Bronchial epithelial cell (primary cell): ENCODE measurements at regions not wholly inside any gene's neighbourhood (a gene's known extent, or its start where the extent isn't known, plus 50 kb on each side); places are given as distances from the start of the nearest gene placed in this dataset.
A peak's percentile ranks its signal among the peaks of the same experiment; 100 is the strongest.
"Not testable (repeated sequence)": the region's sequence is repeated elsewhere in the genome, so short reads cannot be mapped to it uniquely, and the experiment has no call there.

Source experiments
- DNase-seq: peaks from one replicate; pipeline ENCODE4 v3.0.0-alpha.2; 2010; ENCODE audit warnings: low read depth
- FAIRE-seq: peaks from 2 replicates; lab custom pipeline; 2011; peaks lifted over from hg19 to GRCh38; lab: Jason Lieb, UNC
- H3K27me3 ChIP-seq: 2 replicates; pipeline ENCODE4 v1.5.1; 2011; ENCODE audit warnings: low read length; ENCODE audit not compliant: control insufficient read depth, insufficient read depth
- H3K36me3 ChIP-seq: 2 replicates; pipeline ENCODE4 v1.5.1; 2011; ENCODE audit warnings: low read length; ENCODE audit not compliant: control insufficient read depth, insufficient read depth
- H3K4me3 ChIP-seq: 2 replicates; pipeline ENCODE4 v1.5.1; 2011; ENCODE audit warnings: mild to moderate bottlenecking, low read depth, low read length, control low read depth
- CTCF ChIP-seq: IDR thresholded peaks from 2 replicates; pipeline ENCODE4 v1.5.1; 2011; ENCODE audit warnings: mild to moderate bottlenecking, moderate library complexity, low read length, control low read depth, inconsistent platforms; ENCODE audit not compliant: insufficient read depth, severe bottlenecking

DNA sequence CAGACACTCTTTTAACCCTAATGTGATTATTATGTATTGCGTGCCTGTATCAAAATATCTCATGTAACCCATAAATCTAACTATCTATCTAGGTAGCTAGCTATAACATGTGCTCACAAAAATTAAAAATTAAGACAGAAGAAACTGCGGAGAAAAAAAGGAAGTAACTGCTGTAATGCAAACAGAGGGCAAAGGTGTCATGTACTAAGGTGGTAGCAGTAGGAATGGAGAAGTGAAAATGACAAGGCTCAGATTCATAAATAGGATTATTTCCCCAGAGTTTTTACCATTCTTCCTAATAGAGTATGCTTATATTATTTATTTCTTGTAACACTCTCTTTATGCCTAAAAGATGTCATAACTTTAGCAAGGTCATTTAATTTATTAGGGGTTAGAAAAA is 1527.5 kb upstream of the C9orf72 start:
- no peaks in the 10 kb centered on the region for H3K36me3 ChIP-seq
- no peak for DNase-seq
- H3K27me3 ChIP-seq, result no peaks in the 10 kb centered on the region
- no peak for FAIRE-seq
- no peak overlapping the region for H3K4me3 ChIP-seq
- TF ChIP-seq CTCF, result no peak

DNA sequence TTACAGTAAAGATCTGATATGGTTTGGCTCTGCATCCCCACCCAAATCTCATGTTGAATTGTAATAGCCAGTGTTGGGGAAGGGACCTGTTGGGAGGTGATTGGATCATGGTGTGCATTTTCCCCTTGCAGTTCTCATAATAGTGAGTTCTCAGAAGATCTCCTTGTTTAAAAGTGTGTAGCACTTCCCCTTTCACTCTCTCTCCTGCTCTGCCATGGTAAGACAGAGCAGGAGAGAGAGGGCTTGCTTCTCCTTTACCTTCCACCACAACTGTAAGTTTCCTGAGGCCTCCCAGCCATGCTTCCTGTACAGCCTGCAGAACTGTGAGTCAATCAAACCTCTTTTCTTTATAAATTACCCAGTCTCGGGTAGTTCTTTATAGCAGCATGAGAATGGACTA is 1530.9 kb upstream of the C9orf72 start:
- DNase-seq, FAIRE-seq, H3K4me3 ChIP-seq, H3K36me3 ChIP-seq, H3K27me3 ChIP-seq: not testable (repeated sequence)

GRCh38 chr9:29118555-29118954 is 1545.3 kb upstream of the C9orf72 start:
- no peak overlapping the region for H3K4me3 ChIP-seq
- H3K27me3 ChIP-seq, result no peaks in the 10 kb centered on the region
- no peaks in the 10 kb centered on the region for H3K36me3 ChIP-seq
- TF ChIP-seq CTCF, result no peak
- FAIRE-seq, result no peak
- no peak for DNase-seq

- H3K27me3 ChIP-seq, result no peaks in the 10 kb centered on the region
- no peaks in the 10 kb centered on the region for H3K36me3 ChIP-seq
- no peak overlapping the region for H3K4me3 ChIP-seq
- FAIRE-seq, result no peak
- no peak for TF ChIP-seq CTCF
- DNase-seq, result no peak
Observed at GRCh38 chr9:29126783-29127182, 1553.5 kb upstream of the C9orf72 start.

DNA sequence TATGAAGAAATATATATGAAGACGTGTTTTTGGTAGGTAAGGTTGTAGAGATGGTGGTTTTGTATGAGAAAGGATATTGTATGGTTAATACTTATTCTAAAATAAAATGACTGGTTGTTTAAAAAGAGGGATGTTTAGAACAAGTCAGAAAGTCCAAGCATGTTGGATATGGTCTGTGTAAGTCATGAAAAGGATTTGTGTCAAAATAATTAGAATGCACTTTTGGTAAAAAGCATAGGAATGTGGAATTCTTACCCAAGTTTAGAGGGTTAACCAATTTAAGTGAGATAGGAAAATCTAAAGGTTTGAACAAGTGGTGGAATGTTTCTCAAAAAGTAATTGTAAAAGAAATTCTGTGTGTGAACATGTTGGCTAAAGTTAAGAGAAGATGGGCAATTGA is 1556.5 kb upstream of the C9orf72 start:
- DNase-seq, result no peak
- Histone ChIP-seq H3K27me3 (no peaks in the 10 kb centered on the region), H3K36me3 (no peaks in the 10 kb centered on the region), H3K4me3 (no peak overlapping the region)
- no peak for FAIRE-seq
- no peak for TF ChIP-seq CTCF

DNA sequence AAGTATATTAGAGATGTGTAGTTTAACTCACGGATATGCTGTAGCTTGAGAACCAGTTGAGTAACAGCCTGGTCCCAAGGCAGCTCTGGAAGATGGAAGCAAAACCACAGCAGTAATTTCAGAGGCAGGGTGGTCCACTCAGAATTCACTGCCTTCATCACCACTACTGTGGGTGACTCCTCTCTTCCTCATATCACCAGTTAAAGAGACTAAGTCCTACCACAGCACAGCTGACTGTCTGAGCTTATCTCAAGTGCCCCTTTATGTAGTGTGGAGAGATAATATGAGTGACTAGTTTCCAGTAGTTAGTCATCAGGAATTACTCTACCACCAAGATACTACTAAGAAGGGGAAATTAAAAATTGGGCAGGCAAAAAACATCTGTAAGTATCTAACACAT is 1571.2 kb upstream of the C9orf72 start:
- FAIRE-seq (no peak), DNase-seq (no peak)
- no peak for TF ChIP-seq CTCF
- no peaks in the 10 kb centered on the region for H3K27me3 ChIP-seq
- no peak overlapping the region for H3K4me3 ChIP-seq
- no peaks in the 10 kb centered on the region for H3K36me3 ChIP-seq

DNA sequence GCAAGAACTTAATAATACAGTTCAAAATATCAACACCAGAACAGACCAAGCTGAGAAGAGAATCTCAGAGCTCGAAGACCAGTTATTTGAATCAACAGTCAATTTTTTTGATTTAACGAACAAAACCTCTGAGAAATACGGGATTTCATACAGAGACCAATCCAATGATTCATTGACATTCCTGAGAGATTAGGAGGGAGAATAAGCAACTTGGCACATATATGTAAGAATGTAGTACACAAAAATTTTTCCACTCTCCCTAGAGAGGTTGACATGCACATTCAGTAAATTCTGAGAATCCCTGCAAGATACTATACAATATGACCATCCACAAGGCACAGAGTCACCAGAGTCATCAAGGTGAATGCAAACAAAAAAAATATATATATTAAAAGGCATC is 1577.3 kb upstream of the C9orf72 start:
- Histone ChIP-seq H3K36me3 (no peaks in the 10 kb centered on the region), H3K27me3 (no peaks in the 10 kb centered on the region), H3K4me3 (no peak overlapping the region)
- no peak for FAIRE-seq
- peak; percentile 17 for DNase-seq
- TF ChIP-seq CTCF, result no peak
